Hepatocyte (in vitro differentiated cells): ENCODE measurements at regions not wholly inside any gene's neighbourhood (a gene's known extent, or its start where the extent isn't known, plus 50 kb on each side); places are given as distances from the start of the nearest gene placed in this dataset.

Source experiments
- CTCF ChIP-seq: fragments of 200-600 bp; sonication (generic); IDR thresholded peaks from 2 replicates; pipeline ENCODE4 v1.5.1; 2016; ENCODE audit warnings: antibody characterized with exemption, mild to moderate bottlenecking; ENCODE audit not compliant: poor library complexity
- EZH2 ChIP-seq: fragments of 200-600 bp; sonication (generic); IDR thresholded peaks from 2 replicates; pipeline ENCODE4 v1.6.1; 2016; ENCODE audit warnings: antibody characterized with exemption, mild to moderate bottlenecking, borderline replicate concordance

GRCh38 chr2:16330982-16331381 is 334.7 kb downstream of the CYRIA start:
- TF ChIP-seq CTCF (no peak), EZH2 (no peak)
